B cell (primary cell): ENCODE measurements at regions not wholly inside any gene's neighbourhood (a gene's known extent, or its start where the extent isn't known, plus 50 kb on each side); places are given as distances from the start of the nearest gene placed in this dataset.

Experiments
- ATAC-seq: fragments of 200-7000 bp; cut with Tn5 transposase; one replicate; pipeline ENCODE4 v1.10.0; 2021; ENCODE audit warnings: low read depth, mild to moderate bottlenecking, moderate number of reproducible peaks, moderate library complexity
- CTCF ChIA-PET: fragments of 350-600 bp; sonication (Branson Sonifier 250); formaldehyde crosslinking; loops from one replicate; lab custom pipeline; 2021; ENCODE audit warnings: antibody characterized with exemption, inconsistent platforms; lab: Charles Lee
- POLR2A ChIA-PET: fragments of 350-600 bp; sonication (Branson Sonifier 250); formaldehyde crosslinking; loops from one replicate; lab custom pipeline; 2021; ENCODE audit warnings: antibody characterized with exemption; lab: Charles Lee
- DNase-seq: peaks from one replicate; pipeline ENCODE4 v3.0.0; 2013
- H2AFZ ChIP-seq: 2 replicates; pipeline ENCODE4 v1.6.1; 2012; ENCODE audit warnings: mild to moderate bottlenecking, low read depth, low read length; ENCODE audit not compliant: insufficient read depth, poor library complexity, severe bottlenecking
- H3K27ac ChIP-seq, 2 donors: 1 replicate in 1 of 2; 2 replicates in 1 of 2; pipeline ENCODE4 v1.5.1; 2012 to 2013; ENCODE audit warnings: low read length in 2 of 2, mild to moderate bottlenecking in 2 of 2, moderate library complexity in 1 of 2
- H3K27me3 ChIP-seq, 4 experiments: fragments of 200-600 bp in 1 of 4; sonication (generic) in 1 of 4; replicated peaks in 1 of 4; 1 replicate in 2 of 4; 2 replicates in 2 of 4; pipeline versions ENCODE4 v1.6.1 to v1.7.0; 2013 to 2016; ENCODE audit warnings: low read length in 3 of 4, mild to moderate bottlenecking in 2 of 4, mixed read lengths in 1 of 4, moderate library complexity in 1 of 4; ENCODE audit not compliant: insufficient read depth in 4 of 4, control insufficient read depth in 3 of 4; ENCODE audit errors: control extremely low read depth in 1 of 4
- H3K36me3 ChIP-seq, 2 experiments: replicated peaks in 1 of 2; 1 replicate in 1 of 2; 2 replicates in 1 of 2; pipeline versions ENCODE4 v1.6.1 to v1.7.1; 2013; ENCODE audit warnings: low read length in 1 of 2; ENCODE audit not compliant: insufficient read depth in 2 of 2, control insufficient read depth in 1 of 2; ENCODE audit errors: control extremely low read depth in 1 of 2, extremely low read depth in 1 of 2
- H3K4me1 ChIP-seq, 2 donors: fragments of 200-600 bp in 1 of 2; sonication (generic) in 1 of 2; 1 replicate in 1 of 2; 2 replicates in 1 of 2; pipeline versions ENCODE4 v1.5.1 to v1.6.1; 2013 to 2017; ENCODE audit warnings: low read length in 2 of 2; ENCODE audit not compliant: control insufficient read depth in 2 of 2, insufficient read depth in 2 of 2
- H3K4me2 ChIP-seq: replicated peaks from 2 replicates; pipeline ENCODE3; 2012; ENCODE audit warnings: mild to moderate bottlenecking, low read depth, low read length; ENCODE audit not compliant: poor library complexity, severe bottlenecking
- H3K4me3 ChIP-seq, 5 experiments: fragments of 200-600 bp in 1 of 5; sonication (generic) in 1 of 5; 1 replicate in 3 of 5; 2 replicates in 2 of 5; pipeline versions ENCODE4 v1.5.1 to v1.7.0; 2011 to 2016; ENCODE audit warnings: low read length in 4 of 5, mild to moderate bottlenecking in 4 of 5, low read depth in 2 of 5, control low read depth in 1 of 5, moderate library complexity in 1 of 5; ENCODE audit not compliant: insufficient read depth in 1 of 5; ENCODE audit errors: control extremely low read depth in 1 of 5, extremely low read depth in 1 of 5
- H3K79me2 ChIP-seq: fragments of 200-600 bp; sonication (generic); one replicate; pipeline ENCODE4 v1.6.0; 2016; ENCODE audit warnings: low read length; ENCODE audit not compliant: control insufficient read depth, insufficient read depth
- H3K9ac ChIP-seq: fragments of 200-600 bp; sonication (generic); 2 replicates; pipeline ENCODE4 v1.6.1; 2017; ENCODE audit warnings: mild to moderate bottlenecking, low read length, moderate library complexity
- H3K9me3 ChIP-seq, 3 donors: one replicate each; pipeline versions ENCODE4 v1.6.1 to v1.7.1; 2013; ENCODE audit warnings: low read length in 2 of 3; ENCODE audit not compliant: control insufficient read depth in 2 of 3, insufficient read depth in 1 of 3; ENCODE audit errors: control extremely low read depth in 1 of 3
- H4K20me1 ChIP-seq: 2 replicates; pipeline ENCODE4 v1.6.0; 2012; ENCODE audit warnings: mild to moderate bottlenecking, low read length; ENCODE audit not compliant: insufficient read depth, control insufficient read depth, poor library complexity, severe bottlenecking
- H3K27ac Mint-ChIP-seq: one replicate; pipeline ENCODE4 v1.8.0; 2021; ENCODE audit warnings: mixed read lengths
- H3K27me3 Mint-ChIP-seq: one replicate; pipeline ENCODE4 v1.8.0; 2021; ENCODE audit warnings: mixed read lengths
- H3K4me1 Mint-ChIP-seq: one replicate; pipeline ENCODE4 v1.8.0; 2021; ENCODE audit warnings: mixed read lengths
- H3K4me3 Mint-ChIP-seq: one replicate; pipeline ENCODE4 v1.8.0; 2021; ENCODE audit warnings: mixed read lengths
- H3K9me3 Mint-ChIP-seq: one replicate; pipeline ENCODE4 v1.8.0; 2022; ENCODE audit warnings: mixed read lengths; ENCODE audit not compliant: insufficient read depth
- CTCF ChIP-seq: fragments of 200-600 bp; IDR thresholded peaks from one replicate; pipeline ENCODE4 v1.8.0; 2022; ENCODE audit warnings: antibody characterized with exemption, mild to moderate bottlenecking
- EZH2 ChIP-seq: IDR thresholded peaks from 2 replicates; pipeline ENCODE4 v1.6.1; 2012; ENCODE audit warnings: borderline replicate concordance, low read depth, mild to moderate bottlenecking, moderate library complexity, low read length; ENCODE audit not compliant: insufficient read depth, poor library complexity, severe bottlenecking
- WGBS: methylation state at CpG from one replicate; pipeline ENCODE4 v1.1.5; 2013; ENCODE audit warnings: missing lambda C conversion rate; ENCODE audit not compliant: insufficient coverage; 5-methylcytosine and 5-hydroxymethylcytosine counted together
- intact Hi-C: fragments of 100-400 bp; cut with micrococcal nuclease; formaldehyde crosslinking; loops from one replicate; pipeline ENCODE4 v1.10.0; 2022

- H3K4me1 Mint-ChIP-seq, result no peaks in the 10 kb centered on the region
- H4K20me1 ChIP-seq, result no peaks in the 10 kb centered on the region
- H3K27ac ChIP-seq, result no peak overlapping the region
- no peaks in the 10 kb centered on the region for H3K27me3 Mint-ChIP-seq
- H3K27ac Mint-ChIP-seq, result no peak overlapping the region
- DNase-seq (no peak), ATAC-seq (no peak)
- H3K4me2 ChIP-seq, result no peak overlapping the region
- H3K4me1 ChIP-seq, result no peaks in the 10 kb centered on the region
- H3K9me3 ChIP-seq, result no peaks in the 10 kb centered on the region
- intact Hi-C loops, result no loop called here
- H3K27me3 ChIP-seq, result no peaks in the 10 kb centered on the region
- H3K4me3 ChIP-seq, result no peak overlapping the region
- no peak for TF ChIP-seq CTCF
- TF ChIP-seq EZH2, result no peak
- H3K79me2 ChIP-seq, result no peaks in the 10 kb centered on the region
- H3K4me3 Mint-ChIP-seq, result no peak overlapping the region
- no peak overlapping the region for H3K9ac ChIP-seq
- no peak overlapping the region for H2AFZ ChIP-seq
- WGBS, result no CpG with 5 or more reads among the region's 3 CpGs
- ChIA-PET POLR2A (no interaction called here), CTCF (no interaction called here)
- H3K36me3 ChIP-seq, result no peaks in the 10 kb centered on the region
- peaks cover 5% of the 10 kb centered on the region for H3K9me3 Mint-ChIP-seq
These were observed 383.4 kb upstream of the SLITRK5 start for GRCh38 chr13:87287721-87288120.

DNA sequence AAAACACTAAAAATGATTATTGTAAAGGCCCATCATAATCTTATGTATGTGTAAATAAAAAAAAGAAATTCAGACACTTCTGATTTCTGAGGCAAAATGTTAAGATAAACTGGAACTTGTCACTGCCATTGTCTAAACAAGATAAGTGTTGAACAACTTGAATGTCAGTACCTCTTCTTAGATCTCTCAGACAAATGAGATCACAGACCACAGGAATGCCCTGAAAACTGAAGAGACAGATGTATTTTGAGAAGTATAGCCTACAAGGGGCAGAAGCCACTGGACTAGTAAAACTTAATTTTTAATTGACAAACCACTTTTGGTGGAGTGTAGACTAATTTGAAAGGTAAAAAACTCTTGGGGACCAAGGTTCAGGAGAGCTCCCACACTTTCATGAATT lies 375.5 kb upstream of the SLITRK5 start:
- H3K4me3 ChIP-seq, result no peak overlapping the region
- TF ChIP-seq CTCF (no peak), EZH2 (no peak)
- H4K20me1 ChIP-seq, result no peaks in the 10 kb centered on the region
- H3K79me2 ChIP-seq, result no peaks in the 10 kb centered on the region
- no peaks in the 10 kb centered on the region for H3K27me3 Mint-ChIP-seq
- no peaks in the 10 kb centered on the region for H3K36me3 ChIP-seq
- intact Hi-C loops, result no loop called here
- H3K27ac ChIP-seq, result no peak overlapping the region
- no peak overlapping the region for H3K9ac ChIP-seq
- ChIA-PET CTCF (no interaction called here), POLR2A (no interaction called here)
- H3K9me3 ChIP-seq, result no peaks in the 10 kb centered on the region
- H3K27ac Mint-ChIP-seq, result no peak overlapping the region
- H3K4me2 ChIP-seq, result no peak overlapping the region
- no peak for DNase-seq
- no peaks in the 10 kb centered on the region for H3K27me3 ChIP-seq
- no peaks in the 10 kb centered on the region for H3K4me1 ChIP-seq
- no peak for ATAC-seq
- no peak overlapping the region for H3K4me3 Mint-ChIP-seq
- no peaks in the 10 kb centered on the region for H3K4me1 Mint-ChIP-seq
- H3K9me3 Mint-ChIP-seq, result no peaks in the 10 kb centered on the region
- no peak overlapping the region for H2AFZ ChIP-seq
